GM23248 (cell line): ENCODE measurements at regions not wholly inside any gene's neighbourhood (a gene's known extent, or its start where the extent isn't known, plus 50 kb on each side); places are given as distances from the start of the nearest gene placed in this dataset.

Experiments used
- DNase-seq: peaks from one replicate; pipeline ENCODE4 v3.0.0-alpha.2; 2015
- H2AFZ ChIP-seq: fragments of 200-600 bp; sonication (generic); 2 replicates; pipeline ENCODE4 v1.6.1; 2016; ENCODE audit warnings: antibody characterized with exemption
- H3F3A ChIP-seq: fragments of 200-600 bp; sonication (generic); 2 replicates; pipeline ENCODE4 v1.6.1; 2016; ENCODE audit warnings: mild to moderate bottlenecking, antibody characterized with exemption, mixed run types; ENCODE audit not compliant: insufficient read depth
- H3K27ac ChIP-seq: fragments of 200-600 bp; sonication (generic); 2 replicates; pipeline ENCODE4 v1.5.1; 2016; ENCODE audit warnings: mild to moderate bottlenecking
- H3K27me3 ChIP-seq: fragments of 200-600 bp; sonication (generic); replicated peaks from 2 replicates; pipeline ENCODE4 v1.6.1; 2016; ENCODE audit warnings: mild to moderate bottlenecking; ENCODE audit not compliant: insufficient read depth
- H3K36me3 ChIP-seq: fragments of 200-600 bp; sonication (generic); 2 replicates; pipeline ENCODE4 v1.6.1; 2016; ENCODE audit warnings: low read depth, mild to moderate bottlenecking
- H3K4me1 ChIP-seq: fragments of 200-600 bp; sonication (generic); 2 replicates; pipeline ENCODE4 v1.6.1; 2016; ENCODE audit warnings: mild to moderate bottlenecking; ENCODE audit not compliant: insufficient read depth
- H3K4me2 ChIP-seq: fragments of 200-600 bp; sonication (generic); one replicate; pipeline ENCODE4 v1.6.1; 2016; ENCODE audit warnings: mild to moderate bottlenecking; ENCODE audit not compliant: unreplicated experiment
- H3K4me3 ChIP-seq: fragments of 200-600 bp; sonication (generic); 2 replicates; pipeline ENCODE4 v1.5.1; 2016; ENCODE audit warnings: mild to moderate bottlenecking
- H3K79me2 ChIP-seq: fragments of 200-600 bp; sonication (generic); 2 replicates; pipeline ENCODE4 v1.6.1; 2016; ENCODE audit warnings: mild to moderate bottlenecking; ENCODE audit not compliant: insufficient read depth
- H3K9ac ChIP-seq: fragments of 200-600 bp; sonication (generic); 2 replicates; pipeline ENCODE4 v1.6.1; 2016; ENCODE audit warnings: mild to moderate bottlenecking
- H3K9me2 ChIP-seq: fragments of 200-600 bp; sonication (generic); 2 replicates; pipeline ENCODE4 v1.6.1; 2016; ENCODE audit warnings: mixed run types, mild to moderate bottlenecking, moderate library complexity; ENCODE audit not compliant: insufficient read depth
- H3K9me3 ChIP-seq: fragments of 200-600 bp; sonication (generic); one replicate; pipeline ENCODE4 v1.6.1; 2017; ENCODE audit warnings: low read depth
- H4K20me1 ChIP-seq: fragments of 200-600 bp; sonication (generic); 2 replicates; pipeline ENCODE4 v1.6.0; 2016; ENCODE audit not compliant: insufficient read depth
- EZH2 ChIP-seq: fragments of 200-600 bp; sonication (generic); IDR thresholded peaks from 2 replicates; pipeline ENCODE4 v1.6.1; 2018; ENCODE audit warnings: antibody characterized with exemption, mild to moderate bottlenecking; ENCODE audit not compliant: insufficient read depth, poor library complexity, severe bottlenecking
- EZH2phosphoT487 ChIP-seq: fragments of 200-600 bp; sonication (generic); IDR thresholded peaks from 2 replicates; pipeline ENCODE4 v1.6.1; 2018; ENCODE audit warnings: antibody characterized with exemption, moderate library complexity, mild to moderate bottlenecking, low read depth; ENCODE audit not compliant: insufficient read depth
- WGBS, 2 experiments: methylation state at CpG; one replicate each; pipeline ENCODE4 v1.1.6; 2015 to 2017; ENCODE audit warnings: low lambda C conversion rate in 2 of 2, low coverage in 1 of 2; ENCODE audit errors: missing lambda C conversion rate in 2 of 2; 5-methylcytosine and 5-hydroxymethylcytosine counted together
- in situ Hi-C: fragments of 300-500 bp; cut with MboI; formaldehyde crosslinking; loops from 2 replicates; pipeline ENCODE4 v1.15.0; 2020

GRCh38 chr2:236849508-236849907 lies 236.2 kb upstream of the COPS8 start:
- no peak for TF ChIP-seq EZH2
- TF ChIP-seq EZH2phosphoT487: no peak
- H3K9me3 ChIP-seq: no peaks in the 10 kb centered on the region
- no peaks in the 10 kb centered on the region for H3K9me2 ChIP-seq
- no peak overlapping the region for H3K4me2 ChIP-seq
- no peaks in the 10 kb centered on the region for H3K79me2 ChIP-seq
- H2AFZ ChIP-seq: no peak overlapping the region
- H3K27me3 ChIP-seq: peaks cover 4% of the 10 kb centered on the region; the same call in 1 of the 2 replicates
- no peak for DNase-seq
- H3K4me1 ChIP-seq: no peaks in the 10 kb centered on the region
- H3F3A ChIP-seq: no peaks in the 10 kb centered on the region
- no peaks in the 10 kb centered on the region for H3K36me3 ChIP-seq
- H4K20me1 ChIP-seq: no peaks in the 10 kb centered on the region
- no peak overlapping the region for H3K9ac ChIP-seq
- no peak overlapping the region for H3K27ac ChIP-seq
- WGBS, 2 experiments: 60 to 69% methylated on average over 2 of the region's 2 CpGs
- in situ Hi-C loops: no loop called here
- H3K4me3 ChIP-seq: no peak overlapping the region

GRCh38 chr2:236849940-236850339 lies 235.7 kb upstream of the COPS8 start:
- no peaks in the 10 kb centered on the region for H4K20me1 ChIP-seq
- no peaks in the 10 kb centered on the region for H3K9me2 ChIP-seq
- H3K4me1 ChIP-seq: no peaks in the 10 kb centered on the region
- H3K36me3 ChIP-seq: no peaks in the 10 kb centered on the region
- H2AFZ ChIP-seq: no peak overlapping the region
- peaks cover 4% of the 10 kb centered on the region; the same call in 1 of the 2 replicates for H3K27me3 ChIP-seq
- no peak overlapping the region for H3K27ac ChIP-seq
- H3K4me3 ChIP-seq: no peak overlapping the region
- DNase-seq: no peak
- no peak overlapping the region for H3K4me2 ChIP-seq
- 90 to 98% methylated on average over 4 of the region's 4 CpGs for WGBS, 2 experiments
- H3K9me3 ChIP-seq: no peaks in the 10 kb centered on the region
- in situ Hi-C loops: no loop called here
- H3K79me2 ChIP-seq: no peaks in the 10 kb centered on the region
- no peaks in the 10 kb centered on the region for H3F3A ChIP-seq
- H3K9ac ChIP-seq: no peak overlapping the region
- TF ChIP-seq EZH2phosphoT487: no peak
- TF ChIP-seq EZH2: no peak

GRCh38 chr2:236851187-236851586 lies 234.5 kb upstream of the COPS8 start:
- Histone ChIP-seq H3K4me2 (no peak overlapping the region), H3K9me3 (no peaks in the 10 kb centered on the region), H3K4me1 (no peaks in the 10 kb centered on the region), H3K27ac (no peak overlapping the region), H3K9me2 (no peaks in the 10 kb centered on the region), H3K9ac (no peak overlapping the region), H3K79me2 (no peaks in the 10 kb centered on the region), H3K36me3 (no peaks in the 10 kb centered on the region), H3K4me3 (no peak overlapping the region), H4K20me1 (no peaks in the 10 kb centered on the region), H3F3A (no peaks in the 10 kb centered on the region), H2AFZ (no peak overlapping the region), H3K27me3 (peaks cover 4% of the 10 kb centered on the region; the same call in 1 of the 2 replicates)
- in situ Hi-C loops: no loop called here
- no peak for DNase-seq
- TF ChIP-seq EZH2 (no peak), EZH2phosphoT487 (no peak)
- WGBS, 2 experiments: 67 to 71% methylated on average over 3 of the region's 3 CpGs

GRCh38 chr2:236852100-236852976 lies 233.4 kb upstream of the COPS8 start:
- no peak overlapping the region for H3K4me3 ChIP-seq
- no peak for DNase-seq
- H4K20me1 ChIP-seq: no peaks in the 10 kb centered on the region
- no peaks in the 10 kb centered on the region for H3K36me3 ChIP-seq
- TF ChIP-seq EZH2phosphoT487 (no peak), EZH2 (no peak)
- H3K9me2 ChIP-seq: no peaks in the 10 kb centered on the region
- WGBS, 2 experiments: 71 to 78% methylated on average over 17 of the region's 17 CpGs
- H3K27ac ChIP-seq: no peak overlapping the region
- H3F3A ChIP-seq: no peaks in the 10 kb centered on the region
- H3K27me3 ChIP-seq: no peaks in the 10 kb centered on the region
- H3K4me2 ChIP-seq: no peak overlapping the region
- in situ Hi-C loops: no loop called here
- H3K79me2 ChIP-seq: no peaks in the 10 kb centered on the region
- H3K9ac ChIP-seq: no peak overlapping the region
- H3K9me3 ChIP-seq: no peaks in the 10 kb centered on the region
- no peaks in the 10 kb centered on the region for H3K4me1 ChIP-seq
- H2AFZ ChIP-seq: no peak overlapping the region
